WERI-Rb-1 (cell line): ENCODE measurements at regions not wholly inside any gene's neighbourhood (a gene's known extent, or its start where the extent isn't known, plus 50 kb on each side); places are given as distances from the start of the nearest gene placed in this dataset.

Experiments
- DNase-seq: peaks from one replicate; pipeline ENCODE4 v3.0.0-alpha.2; 2020
- H3K27ac ChIP-seq: fragments of 250-450 bp; sonication (Bioruptor Pico); 2 replicates; pipeline ENCODE4 v1.5.1; 2020; ENCODE audit warnings: mild to moderate bottlenecking, moderate library complexity
- H3K27me3 ChIP-seq: fragments of 250-450 bp; sonication (Bioruptor Pico); 2 replicates; pipeline ENCODE4 v1.5.1; 2021; ENCODE audit warnings: mild to moderate bottlenecking, low read depth, moderate library complexity; ENCODE audit not compliant: insufficient read depth, severe bottlenecking
- H3K36me3 ChIP-seq: fragments of 250-450 bp; sonication (Bioruptor Pico); 2 replicates; pipeline ENCODE4 v1.5.1; 2020; ENCODE audit warnings: mild to moderate bottlenecking, moderate library complexity
- H3K4me3 ChIP-seq: 2 replicates; pipeline ENCODE4 v1.5.1; 2011; ENCODE audit warnings: low read depth, mild to moderate bottlenecking, control low read depth, low read length
- H3K9me3 ChIP-seq: fragments of 250-450 bp; sonication (Bioruptor Pico); 2 replicates; pipeline ENCODE4 v1.5.1; 2021; ENCODE audit warnings: mild to moderate bottlenecking, moderate library complexity; ENCODE audit not compliant: severe bottlenecking
- TF ChIP-seq, protein P1 (sequence below): IDR thresholded peaks from 2 replicates; pipeline ENCODE4 v1.5.1; 2011; ENCODE audit warnings: low read depth, mild to moderate bottlenecking, control low read depth, inconsistent platforms, low read length

- Histone ChIP-seq H3K27ac (no peak overlapping the region), H3K27me3 (peaks cover 15% of the 10 kb centered on the region), H3K4me3 (no peak overlapping the region), H3K9me3 (no peaks in the 10 kb centered on the region), H3K36me3 (no peaks in the 10 kb centered on the region)
- DNase-seq = no peak
- TF ChIP-seq, protein P1, sequence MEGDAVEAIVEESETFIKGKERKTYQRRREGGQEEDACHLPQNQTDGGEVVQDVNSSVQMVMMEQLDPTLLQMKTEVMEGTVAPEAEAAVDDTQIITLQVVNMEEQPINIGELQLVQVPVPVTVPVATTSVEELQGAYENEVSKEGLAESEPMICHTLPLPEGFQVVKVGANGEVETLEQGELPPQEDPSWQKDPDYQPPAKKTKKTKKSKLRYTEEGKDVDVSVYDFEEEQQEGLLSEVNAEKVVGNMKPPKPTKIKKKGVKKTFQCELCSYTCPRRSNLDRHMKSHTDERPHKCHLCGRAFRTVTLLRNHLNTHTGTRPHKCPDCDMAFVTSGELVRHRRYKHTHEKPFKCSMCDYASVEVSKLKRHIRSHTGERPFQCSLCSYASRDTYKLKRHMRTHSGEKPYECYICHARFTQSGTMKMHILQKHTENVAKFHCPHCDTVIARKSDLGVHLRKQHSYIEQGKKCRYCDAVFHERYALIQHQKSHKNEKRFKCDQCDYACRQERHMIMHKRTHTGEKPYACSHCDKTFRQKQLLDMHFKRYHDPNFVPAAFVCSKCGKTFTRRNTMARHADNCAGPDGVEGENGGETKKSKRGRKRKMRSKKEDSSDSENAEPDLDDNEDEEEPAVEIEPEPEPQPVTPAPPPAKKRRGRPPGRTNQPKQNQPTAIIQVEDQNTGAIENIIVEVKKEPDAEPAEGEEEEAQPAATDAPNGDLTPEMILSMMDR = no peak
Observed at GRCh38 chr10:125222515-125223308, 62.3 kb upstream of the CTBP2 start.

- Histone ChIP-seq H3K27ac (no peak overlapping the region), H3K27me3 (peaks cover 15% of the 10 kb centered on the region), H3K4me3 (no peak overlapping the region), H3K9me3 (no peaks in the 10 kb centered on the region), H3K36me3 (no peaks in the 10 kb centered on the region)
- TF ChIP-seq, protein P1 = no peak
- DNase-seq = no peak
Observed at GRCh38 chr10:125221716-125222115, 61.4 kb upstream of the CTBP2 start.

- Histone ChIP-seq H3K4me3 (no peak overlapping the region), H3K36me3 (no peaks in the 10 kb centered on the region), H3K9me3 (peaks cover 2% of the 10 kb centered on the region), H3K27ac (no peak overlapping the region), H3K27me3 (peaks cover 15% of the 10 kb centered on the region)
- no peak for DNase-seq
- TF ChIP-seq, protein P1 = no peak
Observed at GRCh38 chr10:125219776-125220175, 59.4 kb upstream of the CTBP2 start.

DNA sequence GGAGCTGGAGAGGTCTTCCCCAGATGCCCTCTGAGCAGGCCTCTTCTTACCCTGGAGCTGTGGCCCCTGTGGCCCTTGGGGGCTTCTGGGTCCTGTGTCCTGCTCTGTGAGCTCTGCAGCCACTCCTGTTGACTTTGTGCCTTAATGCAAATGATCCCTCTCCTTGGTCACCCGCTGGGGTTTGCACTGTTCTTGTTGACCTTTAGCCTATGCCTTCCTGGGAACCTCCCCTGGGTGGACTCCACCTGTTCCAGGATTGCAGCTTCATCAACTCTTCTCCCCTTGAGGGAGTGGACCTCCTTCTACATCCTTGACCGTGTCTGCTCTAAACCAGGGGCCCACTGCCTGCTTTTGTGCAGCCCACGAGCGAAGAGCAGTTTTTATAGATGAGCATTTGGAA lies 58.6 kb upstream of the CTBP2 start:
- peaks cover 2% of the 10 kb centered on the region for H3K9me3 ChIP-seq
- H3K36me3 ChIP-seq = no peaks in the 10 kb centered on the region
- TF ChIP-seq, protein P1 = no peak
- DNase-seq = no peak
- H3K4me3 ChIP-seq = no peak overlapping the region
- no peak overlapping the region for H3K27ac ChIP-seq
- peaks cover 13% of the 10 kb centered on the region for H3K27me3 ChIP-seq

- peaks cover 2% of the 10 kb centered on the region for H3K9me3 ChIP-seq
- no peak for DNase-seq
Observed at GRCh38 chr10:125217990-125218675, 57.8 kb upstream of the CTBP2 start.

More at GRCh38 chr10:125217990-125218675, 57.8 kb upstream of the CTBP2 start:
- H3K36me3 ChIP-seq = no peaks in the 10 kb centered on the region
- no peak overlapping the region for H3K4me3 ChIP-seq
- H3K27ac ChIP-seq = no peak overlapping the region
- peaks cover 13% of the 10 kb centered on the region for H3K27me3 ChIP-seq
- TF ChIP-seq, protein P1 = no peak
